ENCODE measurements at regions not wholly inside any gene's neighbourhood (a gene's known extent, or its start where the extent isn't known, plus 50 kb on each side); places are given as distances from the start of the nearest gene placed in this dataset.

- TF ChIP-seq CTCF (conservative IDR thresholded peaks at IDR 0.05; ENCODE audit: low read depth in 2 of 2) (no peak), EZH2 (IDR thresholded peaks at IDR 0.05; ENCODE audit: low read depth, unreplicated experiment) (no peak), ETS1 (IDR thresholded peaks at IDR 0.05) (no peak), JUNB (IDR thresholded peaks at IDR 0.05; ENCODE audit: unreplicated experiment) (no peak), EZH2phosphoT487 (IDR thresholded peaks at IDR 0.05; ENCODE audit: unreplicated experiment) (no peak), ZNF114 (CRISPR knock-in tag; IDR thresholded peaks at IDR 0.05) (no peak), NANOG (IDR thresholded peaks at IDR 0.05; ENCODE audit: borderline replicate concordance) (no peak), REST (IDR thresholded peaks at IDR 0.05; ENCODE audit: unreplicated experiment) (no peak), CREB1 (CRISPR knock-in tag; IDR thresholded peaks at IDR 0.05; ENCODE audit: low read depth) (no peak)
Observed at GRCh38 chr18:57900906-57901435, 97.9 kb upstream of the ATP8B1 start (continued).

- Histone ChIP-seq H3K4me3 (no peak overlapping the region), H3K27me3 (ENCODE audit: insufficient read depth) (no peaks in the 10 kb centered on the region), H2AFZ (no peak overlapping the region), H4K20me1 (replicated peaks; ENCODE audit: insufficient read depth) (no peaks in the 10 kb centered on the region), H3K36me3 (ENCODE audit: insufficient read depth) (no peaks in the 10 kb centered on the region), H3K9me2 (ENCODE audit: insufficient read depth) (no peaks in the 10 kb centered on the region; the same call in 1 of the 2 replicates), H3K4me2 (no peak overlapping the region), H3K27ac (ENCODE audit: low read depth) (no peak overlapping the region), H3K4me1 (ENCODE audit: insufficient read depth) (no peaks in the 10 kb centered on the region), H3F3A (replicated peaks; ENCODE audit: low read depth) (no peaks in the 10 kb centered on the region), H3K79me2 (replicated peaks; ENCODE audit: insufficient read depth) (no peaks in the 10 kb centered on the region)
- ATAC-seq (no peak), DNase-seq (ENCODE audit: low spot score) (no peak)
- H3K27me3 Mint-ChIP-seq (ENCODE audit: insufficient read depth, low read depth, poor library complexity) = no peaks in the 10 kb centered on the region
- H3K4me1 Mint-ChIP-seq = no peaks in the 10 kb centered on the region
- H3K27ac Mint-ChIP-seq = no peak overlapping the region
- H3K4me3 Mint-ChIP-seq = no peak overlapping the region
- H3K36me3 Mint-ChIP-seq (ENCODE audit: low read depth) = no peaks in the 10 kb centered on the region
- no peaks in the 10 kb centered on the region for H3K9me3 Mint-ChIP-seq
- TF ChIP-seq ZNF331 (CRISPR knock-in tag; IDR thresholded peaks at IDR 0.05; ENCODE audit: low read depth) = no peak
- no peak for TF ChIP-seq NANOG (IDR thresholded peaks at IDR 0.05; ENCODE audit: borderline replicate concordance)
- no peak for TF ChIP-seq STAT1 (IDR thresholded peaks at IDR 0.05; ENCODE audit: unreplicated experiment)
- no peak for TF ChIP-seq REST (IDR thresholded peaks at IDR 0.05; ENCODE audit: unreplicated experiment)
Observed at GRCh38 chr18:57898506-57899124, 95.5 kb upstream of the ATP8B1 start.
